ENCODE measurements at regions not wholly inside any gene's neighbourhood (a gene's known extent, or its start where the extent isn't known, plus 50 kb on each side); places are given as distances from the start of the nearest gene placed in this dataset.

DNA sequence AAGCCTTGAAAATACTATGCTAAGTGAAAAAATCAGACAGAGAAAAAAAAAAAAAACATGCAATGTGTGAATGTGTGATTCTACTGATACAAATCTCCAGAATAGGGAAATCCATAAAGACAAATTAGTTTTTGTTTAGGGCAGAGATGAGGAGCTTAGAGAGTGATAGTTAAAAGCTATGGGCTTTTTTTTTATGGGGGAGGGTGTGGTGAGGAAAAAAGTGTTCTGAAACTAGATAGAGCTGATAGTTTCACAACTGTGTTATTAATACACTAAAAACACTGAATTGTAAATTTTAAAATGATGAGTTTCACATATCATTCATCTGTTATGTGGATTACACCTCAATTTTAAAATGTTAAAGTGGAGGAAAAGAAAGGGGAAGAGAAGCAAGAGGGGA, 228.3 kb upstream of the ZNF462 start:
- DNase-seq (ENCODE audit: low read depth in 2 of 3, low spot score in 1 of 3), result no peak

DNA sequence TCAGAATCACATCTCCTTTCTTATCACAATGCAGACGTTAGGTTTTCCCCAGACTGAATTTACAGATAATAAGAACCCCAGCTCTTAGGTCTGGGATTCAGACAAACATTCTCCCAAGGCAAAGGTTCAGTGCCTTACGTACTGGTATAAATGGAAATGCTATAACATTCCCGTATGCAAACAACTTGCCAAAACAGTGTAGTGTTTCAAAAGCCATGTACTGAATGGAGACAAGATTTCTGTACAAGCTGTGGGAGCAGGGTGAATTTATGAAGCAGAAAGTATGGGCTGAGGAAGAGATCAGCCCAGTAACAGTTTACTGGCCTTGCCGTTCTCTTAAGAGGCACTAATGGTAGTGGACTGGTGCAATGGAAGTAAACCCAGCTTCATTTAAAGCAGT, 225.5 kb upstream of the ZNF462 start:
- no peak for DNase-seq (ENCODE audit: low read depth in 2 of 3, low spot score in 1 of 3)

DNA sequence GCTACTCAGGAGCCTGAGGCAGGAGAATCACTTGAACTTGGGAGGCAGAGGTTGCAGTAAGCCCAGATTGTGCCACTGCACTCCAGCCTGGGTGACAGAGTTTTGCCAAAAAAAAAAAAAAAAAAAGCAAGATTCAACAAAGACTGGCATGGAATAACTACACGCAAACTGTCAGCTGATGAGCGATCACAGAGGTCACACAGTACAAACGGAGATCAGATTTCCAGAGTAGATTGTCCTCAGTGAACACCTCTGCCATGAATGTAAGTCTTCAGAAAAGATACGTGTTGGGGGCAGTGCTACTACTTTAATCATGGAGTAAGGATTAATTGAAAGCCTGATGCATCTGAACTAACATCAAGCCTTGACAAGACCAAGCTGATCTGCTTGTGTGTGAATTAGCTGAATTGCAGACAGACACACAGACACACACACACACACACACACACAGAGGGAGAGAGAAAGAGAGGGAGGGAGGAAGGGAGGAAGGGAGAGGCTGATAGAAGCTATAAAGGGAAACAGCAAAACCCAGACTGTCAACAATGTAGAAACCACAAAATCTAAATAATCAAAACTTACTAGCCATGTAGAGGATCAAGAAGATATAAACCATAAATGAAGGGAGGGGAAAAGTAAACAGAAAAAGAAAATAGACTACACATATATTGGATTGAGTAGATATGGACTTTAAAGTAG, 222.9 kb upstream of the ZNF462 start:
- DNase-seq (ENCODE audit: low read depth in 2 of 3, low spot score in 1 of 3), result no peak

DNA sequence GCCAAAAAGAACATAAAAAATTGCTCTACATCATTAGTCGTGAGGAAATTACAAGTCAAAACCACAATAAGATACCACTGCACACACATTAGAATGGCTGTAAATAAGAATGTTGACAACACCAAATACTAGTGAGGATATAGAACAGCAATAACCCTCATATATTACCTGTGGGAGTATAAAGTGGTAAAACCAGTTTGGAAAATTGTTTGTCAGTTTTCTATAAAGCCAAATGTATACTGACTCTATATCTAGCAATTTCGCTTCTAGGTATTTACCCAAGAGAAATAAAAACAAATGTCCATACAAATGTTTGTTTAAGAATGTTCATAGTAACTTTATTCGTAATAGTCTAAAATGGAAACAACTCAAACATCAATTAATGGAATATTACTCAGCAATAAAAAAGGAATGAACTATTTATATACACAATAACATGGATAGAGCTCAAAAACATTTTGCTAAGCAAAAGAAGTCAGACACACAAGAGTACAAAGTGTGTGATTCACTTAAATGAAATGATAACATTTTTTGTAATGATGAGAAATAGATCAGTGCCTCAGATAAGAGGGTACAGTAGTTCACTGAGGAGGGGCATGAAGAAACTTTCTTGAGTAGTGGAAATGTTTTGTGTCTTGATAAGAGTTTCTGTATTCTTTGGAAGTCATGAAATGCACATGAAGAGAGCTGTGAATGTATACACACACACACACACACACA, 219.6 kb upstream of the ZNF462 start:
- DNase-seq (ENCODE audit: low read depth in 2 of 3, low spot score in 1 of 3), result no peak

DNA sequence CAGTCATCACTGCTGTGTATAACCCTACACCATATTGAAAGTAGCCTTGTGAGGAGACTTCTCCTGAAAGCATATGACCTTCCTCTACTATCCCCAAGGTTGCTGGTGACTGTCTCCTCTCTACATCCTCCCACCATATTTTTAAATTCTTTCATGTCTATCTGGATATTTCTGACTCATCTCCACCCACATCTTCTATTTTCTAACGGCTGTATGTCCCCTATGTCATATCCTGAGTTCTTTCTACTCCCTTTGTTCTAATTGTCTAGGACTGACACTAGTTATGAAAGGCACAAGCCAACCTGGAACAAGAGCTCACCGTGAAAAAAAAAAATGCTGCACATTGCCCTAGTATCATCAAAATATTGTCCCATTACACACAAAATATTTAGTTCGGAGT, 218.3 kb upstream of the ZNF462 start:
- DNase-seq (ENCODE audit: low read depth in 2 of 3, low spot score in 1 of 3), result no peak

DNA sequence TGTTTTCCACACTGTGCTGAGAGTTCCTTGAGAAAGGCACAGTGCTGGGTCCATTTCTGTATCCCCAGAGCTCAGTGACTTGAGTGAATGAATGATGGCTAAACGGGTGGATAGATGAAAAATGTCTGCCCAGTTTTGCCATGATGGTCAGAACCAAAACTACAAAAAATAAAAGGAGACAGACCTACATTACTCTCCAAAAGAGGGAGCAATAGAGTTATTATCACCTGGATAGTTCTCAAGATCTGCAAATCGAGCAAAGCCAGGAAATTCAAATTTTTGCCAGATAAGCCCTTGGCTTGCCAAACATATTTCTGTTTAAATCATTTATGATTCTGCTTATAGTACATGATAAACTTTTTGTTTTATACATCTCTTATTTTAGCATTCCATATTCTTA, 214.2 kb upstream of the ZNF462 start:
- DNase-seq (ENCODE audit: low read depth in 2 of 3, low spot score in 1 of 3), result no peak

DNA sequence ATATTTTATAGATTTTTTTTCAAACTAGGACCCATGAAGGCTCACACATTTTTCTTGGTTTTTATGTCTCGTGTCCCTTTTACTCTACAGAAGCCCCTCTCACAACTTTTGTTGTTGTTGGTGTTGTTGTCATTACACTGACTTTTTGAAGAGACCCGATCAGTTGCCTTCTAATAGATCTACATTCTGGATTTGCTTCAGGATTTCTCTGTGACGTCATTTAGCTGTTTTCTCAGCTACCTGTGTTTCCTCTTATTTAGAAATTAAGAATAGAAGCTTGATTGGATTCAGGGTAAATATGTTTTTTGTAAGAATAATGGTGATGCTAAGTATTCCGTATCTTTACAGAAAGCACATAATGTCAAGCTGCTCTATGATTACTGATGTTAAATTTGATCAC, 213.3 kb upstream of the ZNF462 start:
- DNase-seq (ENCODE audit: low read depth in 2 of 3, low spot score in 1 of 3), result no peak

DNA sequence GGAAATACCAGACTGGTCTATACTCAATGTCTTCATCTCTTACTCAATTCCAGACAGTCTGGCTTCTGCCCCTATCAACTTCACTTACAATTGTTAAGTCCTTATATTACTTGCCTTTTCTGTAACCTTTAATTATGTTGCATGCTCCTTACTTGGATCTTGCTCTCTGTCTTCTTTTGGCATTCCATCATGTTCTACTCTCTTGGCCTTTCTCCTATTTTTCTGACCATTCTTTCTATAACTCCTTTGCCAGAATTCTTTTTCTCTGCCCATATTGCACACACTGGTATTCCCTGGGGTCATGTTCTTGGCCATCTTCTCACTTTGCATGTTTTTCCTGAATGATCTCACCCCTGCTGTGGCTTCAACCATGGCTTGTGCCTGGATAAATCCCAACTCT, 209.8 kb upstream of the ZNF462 start:
- no peak for DNase-seq (ENCODE audit: low read depth in 2 of 3, low spot score in 1 of 3)

DNA sequence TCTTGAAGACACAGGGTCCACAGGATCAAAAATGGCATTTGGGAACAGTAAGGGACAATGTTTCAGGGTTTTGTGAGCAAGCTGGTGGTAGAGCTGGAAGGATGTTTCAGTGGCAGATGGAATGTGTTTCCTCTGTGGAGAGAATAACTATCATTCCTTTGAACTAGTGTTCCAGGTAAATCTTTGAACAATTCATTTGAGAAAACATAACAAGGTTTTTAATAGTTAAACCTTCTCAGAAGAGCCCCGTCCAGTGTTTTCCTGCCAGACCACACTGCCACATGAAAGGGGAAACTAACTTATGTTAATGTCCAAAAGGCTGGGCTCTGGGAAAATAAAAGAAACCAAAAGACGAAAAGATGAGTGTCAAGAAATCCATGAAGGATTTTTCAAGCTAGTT, 207.0 kb upstream of the ZNF462 start:
- no peak for DNase-seq (ENCODE audit: low read depth in 2 of 3, low spot score in 1 of 3)

DNA sequence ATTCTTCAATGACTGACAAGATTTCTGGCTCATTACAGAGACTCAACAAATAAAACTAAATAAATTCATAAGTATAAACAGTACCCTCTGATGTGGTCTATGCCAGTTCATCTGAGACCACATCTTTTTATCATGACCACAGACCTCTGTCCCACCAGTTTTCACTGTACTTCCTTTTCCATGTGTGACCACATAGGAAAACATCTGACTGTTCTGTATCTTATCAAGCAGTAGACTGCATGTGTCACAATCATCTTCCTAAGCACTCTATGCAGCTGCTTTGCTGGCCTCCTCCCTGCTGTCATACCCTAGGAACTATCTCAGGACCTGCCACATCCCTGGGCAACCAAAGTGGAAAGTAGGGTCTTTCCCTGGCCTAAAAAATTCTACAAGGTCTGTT, 205.0 kb upstream of the ZNF462 start:
- DNase-seq (ENCODE audit: low read depth in 2 of 3, low spot score in 1 of 3), result no peak

DNA sequence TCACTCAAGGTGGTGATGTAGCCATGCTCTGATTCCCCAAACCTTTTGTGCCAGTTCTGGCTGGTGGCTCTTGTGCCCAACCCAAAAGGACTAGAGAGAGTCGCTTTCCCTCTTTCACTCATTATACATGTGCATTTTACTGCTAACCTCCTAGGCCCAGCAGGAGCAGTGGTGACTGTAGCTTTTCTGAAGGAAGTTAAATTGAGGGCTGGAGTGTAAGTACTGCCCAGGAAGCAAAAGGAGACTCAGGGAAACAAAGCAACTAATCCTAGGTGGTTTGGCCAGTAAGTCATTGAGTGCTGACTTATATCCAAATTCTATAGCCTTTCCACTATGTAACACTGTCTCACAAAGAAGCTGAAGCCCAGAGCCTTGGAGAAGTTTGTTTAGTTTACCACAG, 194.4 kb upstream of the ZNF462 start:
- no peak for DNase-seq (ENCODE audit: low read depth in 2 of 3, low spot score in 1 of 3)

DNA sequence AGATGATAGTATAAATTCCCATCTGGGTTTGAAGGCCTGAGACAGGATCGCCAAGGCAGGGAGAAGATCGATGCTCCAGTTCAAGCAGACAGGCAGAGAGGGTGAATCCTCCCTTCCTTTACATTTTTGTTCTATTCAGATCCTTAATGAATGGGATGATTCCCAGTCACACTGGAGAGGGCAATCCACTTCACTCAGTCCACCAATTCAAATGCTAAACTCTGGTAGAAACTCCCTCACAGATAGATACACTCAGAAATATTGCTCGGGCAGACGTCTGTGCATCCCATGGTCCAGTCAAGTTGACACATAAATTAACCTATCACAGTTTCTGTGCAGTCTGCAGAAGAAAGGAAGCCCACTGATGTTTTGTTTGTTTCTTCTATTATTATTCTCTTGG, 193.1 kb upstream of the ZNF462 start:
- no peak for DNase-seq (ENCODE audit: low read depth in 2 of 3, low spot score in 1 of 3)

DNA sequence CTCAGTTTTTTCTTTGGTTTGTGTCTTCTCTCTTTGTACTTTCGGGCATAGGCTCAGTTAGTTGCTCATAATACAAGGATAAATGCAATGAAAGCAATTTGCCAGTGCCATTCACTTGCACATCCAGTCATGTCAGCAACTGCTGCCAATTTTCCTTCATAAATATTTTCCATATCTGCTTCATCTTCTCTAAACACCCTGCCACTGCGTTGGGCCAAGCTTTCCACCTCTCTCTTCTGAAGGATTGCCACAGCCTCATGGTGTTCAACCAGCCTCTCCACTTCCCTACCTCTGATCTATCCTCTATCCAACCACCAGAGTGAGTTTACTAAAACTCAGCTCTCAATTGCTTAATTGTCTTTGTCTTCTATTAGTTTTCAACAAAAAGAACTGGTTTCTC, 192.5 kb upstream of the ZNF462 start:
- DNase-seq (ENCODE audit: low read depth in 2 of 3, low spot score in 1 of 3), result no peak

DNA sequence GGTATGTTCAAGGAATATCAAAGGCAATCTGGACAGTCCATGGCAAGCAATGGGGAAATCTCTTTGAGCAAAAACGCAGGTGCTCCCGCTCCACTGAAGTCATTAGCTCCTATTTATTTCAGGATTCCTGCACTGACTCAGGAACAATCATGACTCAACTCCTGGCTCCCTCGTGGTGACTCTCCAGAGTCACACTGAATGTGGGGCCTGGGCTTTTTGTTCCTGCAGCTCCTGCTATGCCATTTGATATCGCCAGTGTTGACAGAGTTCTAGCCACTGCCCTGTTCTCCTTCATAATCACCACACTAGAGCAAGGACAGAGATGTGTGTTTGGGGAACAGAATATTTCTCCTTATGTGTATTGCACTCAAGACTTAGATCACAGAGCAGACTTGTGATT, 187.2 kb upstream of the ZNF462 start:
- no peak for DNase-seq (ENCODE audit: low read depth in 2 of 3, low spot score in 1 of 3)

DNA sequence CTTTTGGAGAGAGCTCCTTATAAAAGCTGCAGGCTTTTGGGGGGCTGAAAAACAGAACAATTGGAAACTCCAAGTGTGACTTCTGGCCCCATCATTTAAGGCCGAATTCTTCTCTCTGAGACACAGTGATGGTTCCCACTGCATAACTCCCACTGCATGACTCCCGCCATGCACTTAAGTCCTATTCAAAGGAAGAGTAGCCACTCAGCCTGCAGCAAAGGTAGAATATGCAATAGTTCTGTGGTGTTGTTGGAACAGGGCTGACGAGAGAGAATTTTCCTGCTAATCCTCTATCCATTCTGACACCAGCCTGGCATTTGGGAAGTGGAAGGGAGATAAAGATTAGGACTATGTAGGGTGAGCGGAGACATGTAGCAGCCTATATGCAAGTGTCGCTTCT, 185.6 kb upstream of the ZNF462 start:
- DNase-seq (ENCODE audit: low read depth in 2 of 3, low spot score in 1 of 3), result no peak

DNA sequence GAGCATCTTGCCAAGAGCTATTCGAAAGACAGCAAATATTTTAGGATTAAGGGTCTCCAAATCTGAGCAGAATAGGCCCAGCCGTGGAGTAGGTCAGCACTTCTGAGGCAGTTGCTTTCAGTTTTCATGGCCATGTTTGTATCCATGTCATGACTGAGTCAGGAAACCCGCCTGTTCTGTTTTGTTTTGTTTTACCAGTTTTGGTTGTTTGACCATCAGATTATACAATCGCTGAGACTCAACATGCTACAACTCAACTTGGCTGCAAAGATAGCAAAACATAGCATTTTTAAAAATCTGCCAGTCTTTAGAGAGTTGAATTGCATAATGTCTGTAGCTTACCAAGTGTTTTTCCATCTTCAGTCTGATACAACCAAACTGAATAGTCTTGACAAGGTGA, 185.1 kb upstream of the ZNF462 start:
- no peak for DNase-seq (ENCODE audit: low read depth in 2 of 3, low spot score in 1 of 3)

DNA sequence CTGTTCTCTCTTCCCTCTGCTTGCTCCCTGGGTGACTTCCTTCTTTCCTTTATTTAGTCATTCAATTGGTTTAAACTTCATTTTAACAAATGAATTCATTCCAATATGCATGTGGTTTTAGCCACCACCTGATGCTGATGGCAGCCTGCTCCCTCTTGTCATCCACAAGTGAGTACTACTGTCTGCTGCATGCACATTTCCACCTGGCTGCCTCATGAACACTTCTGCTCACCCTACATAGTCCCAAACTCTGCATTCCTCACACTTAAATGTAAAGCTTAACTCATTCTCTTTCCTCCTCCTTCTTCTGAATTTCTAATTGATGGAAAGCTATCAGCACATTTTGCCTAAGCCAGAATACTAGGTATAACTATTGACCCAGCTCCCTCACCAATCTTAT, 184.7 kb upstream of the ZNF462 start:
- no peak for DNase-seq (ENCODE audit: low read depth in 2 of 3, low spot score in 1 of 3)

DNA sequence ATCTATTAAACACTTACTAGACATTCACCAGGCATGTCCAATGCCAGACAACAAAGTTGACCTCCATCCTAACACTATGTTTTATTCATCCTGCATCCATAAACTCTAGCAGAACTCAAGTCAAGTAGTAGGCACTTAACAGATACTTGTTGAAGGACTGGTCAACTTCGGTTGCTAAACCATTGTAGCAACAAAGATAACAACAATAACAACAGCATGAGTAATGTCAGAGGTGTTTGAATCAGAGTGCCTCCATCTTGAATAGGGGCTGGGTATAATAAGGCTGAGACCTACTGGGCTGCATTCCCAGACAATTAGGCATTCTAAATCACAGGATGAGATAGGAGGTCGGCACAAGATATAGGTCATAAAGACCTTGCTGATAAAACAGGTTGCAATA, 180.5 kb upstream of the ZNF462 start:
- no peak for DNase-seq (ENCODE audit: low read depth in 2 of 3, low spot score in 1 of 3)

DNA sequence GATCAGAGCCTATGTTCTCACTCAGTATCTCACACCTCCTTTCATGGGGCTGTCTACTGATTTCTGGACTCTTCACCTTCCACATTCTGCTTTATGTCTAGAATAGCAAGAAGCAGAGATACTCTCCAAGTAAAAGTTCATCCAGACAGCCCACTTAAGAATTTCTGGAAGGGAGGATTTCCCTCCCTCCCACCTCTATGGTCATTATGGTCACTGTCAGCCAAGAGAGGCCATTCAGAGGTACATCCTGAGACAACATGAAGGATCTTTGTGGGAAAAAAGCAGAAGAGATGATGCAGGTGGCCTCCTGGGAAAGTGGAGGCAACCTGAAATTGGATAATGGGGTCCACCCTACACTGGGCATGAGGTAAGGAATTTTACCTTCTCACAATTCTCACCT, 179.5 kb upstream of the ZNF462 start:
- no peak for DNase-seq (ENCODE audit: low read depth in 2 of 3, low spot score in 1 of 3)

DNA sequence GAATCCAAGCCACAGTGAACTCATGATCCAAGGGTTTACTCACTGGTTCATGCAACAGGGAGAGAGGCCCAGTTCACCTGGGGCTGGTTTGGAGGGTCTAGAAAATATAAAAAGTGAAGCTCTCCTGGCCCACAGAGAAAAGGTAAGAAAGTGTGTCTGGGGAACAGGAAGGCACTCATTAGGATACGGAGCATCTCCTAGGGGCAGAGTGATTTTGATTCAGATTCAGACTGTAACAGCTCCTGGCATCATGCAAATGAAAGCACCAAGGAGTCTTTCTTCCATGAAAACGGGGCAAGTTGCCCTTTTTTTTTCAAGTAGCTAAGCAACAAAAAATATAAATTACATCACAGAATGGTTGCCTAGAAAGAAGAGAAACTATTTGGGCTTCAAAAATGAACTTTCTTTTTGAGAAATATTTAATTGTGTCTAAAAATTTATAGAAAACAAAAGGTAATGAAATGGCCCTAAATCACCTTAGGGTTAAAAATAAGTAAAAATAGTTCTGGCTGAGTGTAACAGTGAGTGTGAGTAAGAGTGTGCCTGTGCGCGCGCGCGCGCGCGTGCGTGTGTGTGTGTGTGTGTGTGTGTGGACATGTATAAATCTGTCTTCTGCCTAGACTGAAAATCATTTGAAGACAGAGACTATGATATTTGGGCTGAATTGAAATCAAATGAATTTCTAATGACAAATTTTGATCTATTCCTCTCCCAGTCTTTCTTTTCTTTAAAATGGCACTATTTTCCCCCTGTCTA, 177.8 kb upstream of the ZNF462 start:
- DNase-seq (ENCODE audit: low read depth in 2 of 3, low spot score in 1 of 3), result no peak

DNA sequence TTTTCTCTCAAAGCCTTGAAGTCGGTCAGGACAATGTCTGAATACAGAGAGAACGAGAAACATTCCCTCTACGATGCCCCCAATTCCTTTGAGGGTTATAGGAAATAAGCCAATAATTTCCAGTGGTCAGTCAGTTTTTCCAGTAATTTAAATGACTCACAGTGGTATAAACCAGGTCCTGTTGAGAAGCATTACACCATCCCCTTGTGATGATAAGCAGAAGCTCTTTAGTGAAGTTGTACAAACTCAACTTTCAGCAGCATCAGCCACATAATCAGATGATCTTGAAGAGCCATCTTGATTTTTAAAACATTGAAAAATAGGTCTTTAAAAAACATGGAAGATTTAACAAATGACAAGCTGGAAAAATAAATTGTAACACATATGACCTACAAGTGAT, 173.9 kb upstream of the ZNF462 start:
- no peak for DNase-seq (ENCODE audit: low read depth in 2 of 3, low spot score in 1 of 3)

DNA sequence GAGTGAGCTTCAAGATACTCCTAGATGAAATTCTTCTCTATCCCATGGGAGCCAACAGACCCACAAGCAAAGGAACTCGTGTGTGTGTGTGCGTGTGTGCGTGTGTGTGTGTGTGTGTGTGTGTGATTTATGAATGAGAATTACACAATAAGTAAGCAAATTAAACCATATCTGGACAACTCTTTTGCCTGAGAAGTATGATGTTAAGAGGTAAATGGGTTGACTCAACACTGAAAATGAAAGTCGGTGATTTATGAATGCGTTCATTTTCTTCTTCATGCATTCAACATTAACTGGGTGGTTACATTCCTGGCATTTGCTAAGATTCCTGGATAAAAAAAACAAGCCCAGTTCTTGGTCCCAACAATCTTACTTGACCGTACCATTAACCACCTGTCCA, 171.3 kb upstream of the ZNF462 start:
- DNase-seq (ENCODE audit: low read depth in 2 of 3, low spot score in 1 of 3), result no peak
